ENCODE measurements at regions not wholly inside any gene's neighbourhood (a gene's known extent, or its start where the extent isn't known, plus 50 kb on each side); places are given as distances from the start of the nearest gene placed in this dataset.

DNA sequence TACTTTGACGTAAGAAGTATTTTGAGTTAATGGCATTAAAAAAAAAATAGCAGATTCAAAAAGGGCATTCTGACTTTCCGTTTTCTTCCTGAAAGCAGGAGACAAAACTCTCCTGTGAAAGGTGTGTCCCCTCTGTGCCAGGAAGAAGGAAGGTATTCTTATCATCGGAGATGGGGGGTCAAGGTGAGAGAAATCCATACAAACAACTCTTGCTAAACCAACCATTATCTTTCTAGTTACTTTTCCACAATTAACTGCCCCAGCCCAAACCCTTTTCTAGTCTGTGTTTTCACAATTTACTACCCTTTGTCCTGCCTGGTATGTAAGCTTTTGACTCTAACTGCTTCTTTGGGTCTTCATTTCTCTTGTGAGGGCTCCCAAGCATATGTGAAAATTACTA lies 717.3 kb downstream of the EPM2A start:
- TF ChIP-seq TEAD4 (IDR thresholded peaks at IDR 0.05) (no peak), TCF12 (IDR thresholded peaks at IDR 0.05; ENCODE audit: low read depth) (no peak), CEBPB (IDR thresholded peaks at IDR 0.05) (no peak), RAD21 (IDR thresholded peaks at IDR 0.05; ENCODE audit: low read depth) (no peak), EGR1 (IDR thresholded peaks at IDR 0.05) (no peak), YY1 (IDR thresholded peaks at IDR 0.05; ENCODE audit: low read depth) (no peak), ZBTB7A (IDR thresholded peaks at IDR 0.05; ENCODE audit: low read depth) (no peak), EP300 (IDR thresholded peaks at IDR 0.05; ENCODE audit: borderline replicate concordance) (no peak), FOXM1 (IDR thresholded peaks at IDR 0.05; ENCODE audit: borderline replicate concordance, low read depth) (no peak), NFIC (IDR thresholded peaks at IDR 0.05) (no peak), REST (IDR thresholded peaks at IDR 0.05; ENCODE audit: low read depth) (no peak), USF1 (IDR thresholded peaks at IDR 0.05) (no peak), TAF1 (IDR thresholded peaks at IDR 0.05; ENCODE audit: low read depth) (no peak), CREB1 (IDR thresholded peaks at IDR 0.05; ENCODE audit: low read depth) (no peak)
- TF ChIP-seq, protein P1, sequence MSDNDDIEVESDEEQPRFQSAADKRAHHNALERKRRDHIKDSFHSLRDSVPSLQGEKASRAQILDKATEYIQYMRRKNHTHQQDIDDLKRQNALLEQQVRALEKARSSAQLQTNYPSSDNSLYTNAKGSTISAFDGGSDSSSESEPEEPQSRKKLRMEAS (IDR thresholded peaks at IDR 0.05) = no peak

DNA sequence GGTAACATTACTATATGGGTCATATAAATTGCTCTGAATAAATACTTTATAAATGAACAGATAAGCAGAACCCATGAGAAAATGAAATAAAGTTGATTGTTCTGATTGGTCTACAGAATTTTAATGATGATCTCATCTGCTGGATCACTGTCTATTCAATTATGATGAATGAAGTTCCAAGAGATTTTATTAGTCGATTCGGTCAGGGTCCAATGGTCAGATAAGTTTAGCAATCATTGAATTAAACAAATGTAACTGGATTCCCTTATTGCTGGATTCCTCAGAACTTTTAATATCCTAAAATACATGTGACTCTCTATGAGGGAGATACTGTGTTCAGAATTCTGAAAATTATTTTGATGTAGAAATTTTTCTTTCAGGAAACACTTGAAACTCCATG lies 715.2 kb downstream of the EPM2A start:
- TF ChIP-seq YY1 (IDR thresholded peaks at IDR 0.05; ENCODE audit: low read depth) = no peak
- TF ChIP-seq NFIC (IDR thresholded peaks at IDR 0.05) = no peak
- TF ChIP-seq, protein P1 (IDR thresholded peaks at IDR 0.05) = no peak
- no peak for TF ChIP-seq CREB1 (IDR thresholded peaks at IDR 0.05; ENCODE audit: low read depth)
- TF ChIP-seq RAD21 (IDR thresholded peaks at IDR 0.05; ENCODE audit: low read depth) = no peak
- no peak for TF ChIP-seq CEBPB (IDR thresholded peaks at IDR 0.05)
- no peak for TF ChIP-seq EP300 (IDR thresholded peaks at IDR 0.05; ENCODE audit: borderline replicate concordance)
- TF ChIP-seq TAF1 (IDR thresholded peaks at IDR 0.05; ENCODE audit: low read depth) = no peak
- TF ChIP-seq REST (IDR thresholded peaks at IDR 0.05; ENCODE audit: low read depth) = no peak
- TF ChIP-seq EGR1 (IDR thresholded peaks at IDR 0.05) = no peak
- no peak for TF ChIP-seq TEAD4 (IDR thresholded peaks at IDR 0.05)
- TF ChIP-seq FOXM1 (IDR thresholded peaks at IDR 0.05; ENCODE audit: borderline replicate concordance, low read depth) = no peak
- TF ChIP-seq ZBTB7A (IDR thresholded peaks at IDR 0.05; ENCODE audit: low read depth) = no peak
- TF ChIP-seq TCF12 (IDR thresholded peaks at IDR 0.05; ENCODE audit: low read depth) = no peak
- no peak for TF ChIP-seq USF1 (IDR thresholded peaks at IDR 0.05)

GRCh38 chr6:145020543-145020942 lies 714.8 kb downstream of the EPM2A start:
- TF ChIP-seq FOXM1 (IDR thresholded peaks at IDR 0.05; ENCODE audit: borderline replicate concordance, low read depth) (no peak), EP300 (IDR thresholded peaks at IDR 0.05; ENCODE audit: borderline replicate concordance) (no peak), CREB1 (IDR thresholded peaks at IDR 0.05; ENCODE audit: low read depth) (no peak), TAF1 (IDR thresholded peaks at IDR 0.05; ENCODE audit: low read depth) (no peak), NFIC (IDR thresholded peaks at IDR 0.05) (no peak), REST (IDR thresholded peaks at IDR 0.05; ENCODE audit: low read depth) (no peak), YY1 (IDR thresholded peaks at IDR 0.05; ENCODE audit: low read depth) (no peak), CEBPB (IDR thresholded peaks at IDR 0.05) (no peak), RAD21 (IDR thresholded peaks at IDR 0.05; ENCODE audit: low read depth) (no peak), TCF12 (IDR thresholded peaks at IDR 0.05; ENCODE audit: low read depth) (no peak), USF1 (IDR thresholded peaks at IDR 0.05) (no peak), ZBTB7A (IDR thresholded peaks at IDR 0.05; ENCODE audit: low read depth) (no peak), TEAD4 (IDR thresholded peaks at IDR 0.05) (no peak)
- TF ChIP-seq, protein P1 (IDR thresholded peaks at IDR 0.05) = no peak
